HG02571 (cell line): ENCODE measurements at regions not wholly inside any gene's neighbourhood (a gene's known extent, or its start where the extent isn't known, plus 50 kb on each side); places are given as distances from the start of the nearest gene placed in this dataset.
"Not testable (repeated sequence)": the region's sequence is repeated elsewhere in the genome, so short reads cannot be mapped to it uniquely, and the experiment has no call there.

Experiments used
- ATAC-seq: cut with Tn5 transposase; IDR thresholded peaks from one replicate; pipeline ENCODE4 v1.9.1; 2021; ENCODE audit warnings: mild to moderate bottlenecking, moderate library complexity; ENCODE audit not compliant: unreplicated experiment

DNA sequence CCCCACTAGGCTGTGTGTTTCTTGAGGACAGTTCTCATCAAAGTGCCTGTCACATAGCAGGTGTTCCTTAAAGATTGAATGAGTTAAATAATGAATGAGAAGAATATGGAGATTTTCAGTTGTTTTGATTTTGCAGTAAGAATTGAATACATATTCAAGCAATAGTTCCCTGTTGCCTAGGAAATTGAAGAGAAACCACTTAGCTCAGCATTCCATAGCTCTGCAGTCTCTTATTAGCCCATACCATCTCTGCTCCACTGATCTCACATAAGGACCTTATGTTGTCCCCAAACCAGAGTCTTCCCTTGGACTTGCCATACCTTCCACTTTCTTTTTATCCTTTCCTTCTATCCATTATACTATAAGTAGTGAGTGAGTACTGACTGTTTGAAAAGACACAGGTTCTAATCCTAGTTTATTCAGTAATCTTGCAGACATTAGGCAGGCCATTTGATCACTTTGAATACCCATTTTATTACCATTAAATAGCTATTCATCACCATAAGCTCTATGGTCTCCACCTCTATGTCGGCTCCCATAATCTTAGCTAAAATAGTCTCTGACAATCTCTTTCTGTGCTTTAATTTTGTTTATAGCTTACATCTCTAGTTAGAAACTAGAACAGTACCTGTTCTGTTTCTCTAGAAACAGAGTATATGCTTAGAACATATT lies 1059.6 kb upstream of the SLIT2 start:
- no peak for ATAC-seq

GRCh38 chr4:19187691-19188090 lies 1064.0 kb upstream of the SLIT2 start:
- no peak for ATAC-seq

GRCh38 chr4:19187096-19187495 lies 1064.6 kb upstream of the SLIT2 start:
- ATAC-seq = no peak

- ATAC-seq = not testable (repeated sequence)
Measured at GRCh38 chr4:19181631-19182030, 1070.1 kb upstream of the SLIT2 start.

GRCh38 chr4:19178835-19179234 lies 1072.9 kb upstream of the SLIT2 start:
- no peak for ATAC-seq

DNA sequence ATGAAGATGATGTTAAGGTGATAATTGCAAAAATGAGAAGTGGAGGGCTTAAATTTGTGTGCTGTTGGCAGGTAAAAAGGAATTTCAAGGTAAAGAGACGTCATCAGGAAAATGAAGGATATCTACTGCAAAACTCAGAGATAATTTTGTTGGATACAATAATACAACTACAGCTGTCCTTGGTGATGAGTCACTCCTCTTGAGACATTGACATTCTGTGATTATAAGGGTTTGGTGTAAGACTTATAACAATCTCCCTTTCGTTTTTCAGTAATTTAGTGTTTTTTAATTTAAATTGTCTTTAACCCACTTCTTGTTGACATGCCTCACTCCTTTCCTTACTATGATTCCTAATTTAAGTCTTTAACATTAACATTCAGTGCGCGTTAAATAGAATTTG lies 1074.1 kb upstream of the SLIT2 start:
- no peak for ATAC-seq

DNA sequence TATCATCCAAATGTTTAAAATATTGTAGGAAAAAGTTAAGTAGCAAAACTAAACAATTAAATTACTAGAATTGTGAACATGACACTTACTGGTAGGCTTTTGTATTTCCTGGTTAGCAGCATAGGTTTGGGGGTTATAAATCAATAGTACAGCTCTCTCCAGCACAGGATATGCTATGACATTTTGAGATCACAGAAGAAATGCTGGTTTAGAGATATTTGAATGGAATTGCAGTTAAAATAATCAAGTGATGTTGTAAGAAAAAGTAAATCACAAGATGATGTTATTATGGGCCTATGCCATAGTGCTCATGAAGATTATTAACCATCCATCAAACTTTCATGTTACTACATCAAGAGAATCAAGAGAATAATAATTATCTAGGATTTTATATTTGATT lies 1079.9 kb upstream of the SLIT2 start:
- no peak for ATAC-seq

- no peak for ATAC-seq
Measured at GRCh38 chr4:19167311-19167710, 1084.4 kb upstream of the SLIT2 start.

DNA sequence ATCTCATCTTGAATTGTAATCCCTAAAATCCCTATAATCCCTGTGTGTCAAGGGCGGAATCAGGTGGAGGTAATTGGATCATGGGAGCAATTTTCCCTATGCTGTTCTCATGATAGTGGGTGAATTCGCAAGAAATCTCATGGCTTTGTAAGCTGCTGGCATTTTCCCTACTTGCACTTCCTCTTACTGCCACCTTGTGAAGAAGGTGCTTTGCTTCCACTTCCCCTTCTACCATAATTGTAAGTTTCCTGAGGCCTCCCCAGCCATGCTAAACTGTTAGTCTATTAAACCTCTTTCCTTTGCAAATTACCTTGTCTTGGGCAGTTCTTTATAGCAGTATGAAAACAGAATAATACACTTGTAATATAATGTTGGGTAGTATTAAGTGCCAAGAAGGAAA lies 1087.4 kb upstream of the SLIT2 start:
- ATAC-seq = no peak

- ATAC-seq = no peak
Measured at GRCh38 chr4:19159874-19160273, 1091.8 kb upstream of the SLIT2 start.

GRCh38 chr4:19158107-19158809 lies 1093.4 kb upstream of the SLIT2 start:
- no peak for ATAC-seq

DNA sequence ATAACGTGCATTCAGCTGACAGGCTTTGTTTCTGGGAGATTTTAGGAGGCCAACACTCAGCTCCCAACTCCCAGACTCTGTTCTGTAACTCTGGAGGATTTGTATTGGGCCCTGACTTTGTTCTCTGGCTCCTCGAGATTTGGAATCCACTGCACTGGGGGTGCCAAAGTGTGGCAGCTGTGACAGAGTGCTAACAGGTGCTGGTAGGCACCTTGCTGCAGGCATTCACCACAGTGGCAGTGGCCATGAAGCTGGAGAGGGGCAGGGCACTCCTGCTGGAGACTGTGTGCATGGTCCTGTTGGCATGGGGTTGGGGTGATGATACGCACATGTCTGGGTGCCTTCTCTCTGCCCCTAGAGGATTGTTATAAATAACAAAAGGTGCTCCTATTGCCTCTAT lies 1094.9 kb upstream of the SLIT2 start:
- ATAC-seq = no peak

DNA sequence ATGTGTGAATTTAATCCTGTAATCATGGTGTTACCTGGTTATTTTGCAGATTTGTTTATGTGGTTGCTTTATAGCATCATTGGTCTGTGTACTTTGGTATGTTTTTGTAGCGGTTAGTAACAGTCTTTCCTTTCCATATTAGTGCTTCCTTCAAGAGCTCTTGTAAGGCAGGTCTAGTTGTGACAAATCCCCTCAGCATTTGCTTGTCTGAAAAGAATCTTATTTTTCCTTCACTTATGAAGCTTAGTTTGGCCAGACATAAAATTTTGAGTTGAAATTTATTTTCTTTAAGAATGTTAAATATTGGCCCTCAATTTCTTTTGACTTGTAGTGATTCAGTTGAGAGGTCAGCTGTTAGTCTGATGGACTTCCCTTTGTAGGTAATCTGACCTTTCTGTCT lies 1096.1 kb upstream of the SLIT2 start:
- ATAC-seq = no peak

DNA sequence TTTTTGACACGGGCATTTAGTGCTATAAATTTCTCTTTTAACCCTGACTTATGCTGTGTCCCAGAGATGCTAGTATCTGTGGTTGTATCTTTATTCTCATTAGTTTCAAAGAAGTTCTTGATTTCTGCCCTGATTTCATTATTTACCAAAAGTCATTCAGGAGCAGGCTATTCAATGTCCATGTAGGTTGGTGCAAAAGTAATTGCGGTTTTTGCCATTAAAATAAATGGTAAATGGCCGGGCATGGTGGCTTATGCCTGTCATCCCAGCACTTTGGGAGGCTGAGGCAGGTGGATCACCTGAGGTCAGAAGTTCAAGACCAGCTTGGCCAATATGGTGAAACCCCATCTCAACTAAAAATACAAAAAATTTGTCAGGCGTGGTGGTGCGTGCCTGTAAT lies 1097.4 kb upstream of the SLIT2 start:
- not testable (repeated sequence) for ATAC-seq

DNA sequence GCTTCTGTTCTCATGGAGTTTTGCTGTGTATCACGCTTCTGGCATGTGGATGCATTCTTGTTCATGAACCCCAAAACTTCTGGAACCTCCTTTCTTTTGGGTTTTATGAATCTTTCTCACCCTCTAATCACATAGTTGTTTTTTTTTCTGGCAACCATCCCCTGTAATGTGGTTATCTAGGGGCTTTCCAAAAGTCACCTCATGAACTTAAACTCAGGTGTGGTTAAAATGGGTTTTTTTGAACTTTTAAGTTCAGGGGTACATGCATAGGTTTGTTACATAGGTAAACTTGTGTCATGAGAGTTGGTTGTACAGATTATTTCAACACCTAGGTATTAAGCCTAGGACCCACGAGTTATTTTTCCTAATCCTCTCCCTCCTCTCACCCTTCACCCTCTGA lies 1099.4 kb upstream of the SLIT2 start:
- no peak for ATAC-seq

GRCh38 chr4:19151684-19152083 lies 1100.0 kb upstream of the SLIT2 start:
- no peak for ATAC-seq

DNA sequence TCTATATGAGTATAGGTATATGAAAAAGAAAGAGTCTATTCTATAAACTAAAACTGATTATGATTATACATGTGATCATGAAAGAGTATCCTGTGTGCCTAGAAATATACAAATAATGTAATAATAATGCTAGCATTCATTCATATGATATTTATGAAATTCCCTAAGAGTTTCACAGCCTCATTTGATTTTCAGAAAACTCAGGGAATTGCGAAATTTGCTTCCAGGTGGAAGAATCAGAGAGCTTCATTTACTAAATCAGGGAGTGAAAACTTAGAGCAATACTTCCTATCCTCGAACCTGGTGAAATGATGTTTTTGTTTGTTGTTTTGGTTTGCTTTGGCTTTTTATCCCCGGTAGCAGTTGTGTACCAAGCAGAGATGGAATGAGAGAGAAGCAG lies 1105.7 kb upstream of the SLIT2 start:
- ATAC-seq = no peak

DNA sequence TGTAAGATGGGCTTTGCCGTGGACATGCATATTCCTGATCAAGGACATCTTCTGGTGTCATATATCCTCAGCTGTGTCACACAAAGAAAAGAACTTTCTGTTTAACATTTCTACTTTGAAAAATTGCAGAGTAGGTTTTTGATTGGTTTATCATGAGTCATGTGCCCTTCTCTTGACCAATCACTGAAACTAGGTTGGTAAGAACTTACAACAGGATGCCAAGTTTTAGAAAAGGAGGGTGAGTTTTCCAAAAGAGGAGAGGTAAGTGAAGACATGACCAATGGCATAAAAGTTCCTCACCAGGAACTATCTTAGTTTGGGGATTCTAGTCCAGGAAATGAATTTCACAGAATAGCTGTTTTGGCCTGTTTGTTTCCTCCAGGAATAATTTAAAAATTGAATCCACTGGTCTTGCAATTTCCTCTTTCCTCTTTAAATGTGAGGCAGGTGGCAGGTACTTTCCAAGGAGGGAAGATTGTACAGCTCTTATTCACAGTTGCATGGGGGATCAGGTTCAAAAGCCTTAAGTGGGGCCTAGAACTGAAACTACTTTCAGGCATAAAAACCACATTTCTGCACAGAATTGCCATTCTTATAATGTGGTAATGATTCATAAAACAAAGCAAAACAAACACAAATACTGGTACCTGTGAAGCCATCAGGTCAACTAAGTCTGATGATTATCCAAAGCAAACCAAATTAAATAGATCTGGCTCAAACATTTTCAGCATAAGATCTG lies 1114.5 kb upstream of the LCORL start:
- no peak for ATAC-seq

GRCh38 chr4:19134685-19135084 lies 1113.1 kb upstream of the LCORL start:
- ATAC-seq = no peak

DNA sequence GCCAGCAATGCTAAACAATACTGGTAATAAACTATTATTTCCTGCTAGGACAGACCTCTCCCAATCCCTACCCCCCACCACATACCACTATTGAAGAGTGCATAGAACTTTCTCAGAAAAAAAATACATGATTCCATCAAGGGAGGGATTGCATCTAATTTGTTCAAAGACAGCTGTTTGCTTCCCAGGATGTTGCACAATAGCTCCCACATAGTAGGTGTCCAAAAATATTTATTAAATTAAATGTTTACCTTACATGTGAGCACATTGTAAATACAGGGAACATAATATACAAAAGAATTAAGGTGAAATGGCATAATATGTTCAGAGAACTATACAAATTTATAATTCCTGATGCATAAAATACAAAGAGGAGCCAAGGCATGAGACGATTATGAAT lies 1111.8 kb upstream of the LCORL start:
- no peak for ATAC-seq

DNA sequence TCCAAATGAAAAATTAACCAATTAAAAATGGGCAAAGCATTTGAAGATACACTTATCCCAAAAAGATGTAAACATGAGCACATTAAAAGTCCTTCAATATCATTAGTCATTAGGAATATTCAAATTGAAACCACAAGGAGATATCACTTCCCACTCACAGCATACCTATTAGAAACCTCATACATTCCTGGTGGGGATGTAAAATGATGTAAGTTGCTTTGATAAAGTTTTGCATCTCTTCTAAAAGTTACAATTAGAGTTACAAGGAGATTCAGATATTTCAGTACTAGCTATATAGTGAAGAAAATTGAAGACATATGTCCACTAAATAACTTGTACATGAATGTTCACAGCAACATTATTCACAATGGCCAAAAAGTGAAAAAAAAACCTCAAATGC lies 1109.3 kb upstream of the LCORL start:
- ATAC-seq = no peak

GRCh38 chr4:19128176-19128575 lies 1106.6 kb upstream of the LCORL start:
- no peak for ATAC-seq
